DOHH2 (cell line): ENCODE measurements at regions not wholly inside any gene's neighbourhood (a gene's known extent, or its start where the extent isn't known, plus 50 kb on each side); places are given as distances from the start of the nearest gene placed in this dataset.
"Not testable (repeated sequence)": the region's sequence is repeated elsewhere in the genome, so short reads cannot be mapped to it uniquely, and the experiment has no call there.

ENCODE experiments used
- H3F3A ChIP-seq: fragments of 200-600 bp; sonication (generic), shearing (Covaris generic); 2 replicates; pipeline ENCODE4 v1.6.0; 2016; ENCODE audit warnings: antibody characterized with exemption, mild to moderate bottlenecking; ENCODE audit not compliant: control insufficient read depth, insufficient read depth
- H3K27ac ChIP-seq: fragments of 200-600 bp; sonication (generic); 2 replicates; pipeline ENCODE4 v1.5.1; 2014; ENCODE audit warnings: low read depth, mild to moderate bottlenecking, low read length, moderate library complexity
- H3K27me3 ChIP-seq: fragments of 200-600 bp; sonication (generic); 2 replicates; pipeline ENCODE4 v1.6.1; 2014; ENCODE audit warnings: mild to moderate bottlenecking, low read length, mixed read lengths; ENCODE audit not compliant: control insufficient read depth
- H3K36me3 ChIP-seq: fragments of 200-600 bp; sonication (generic); 2 replicates; pipeline ENCODE4 v1.6.1; 2014; ENCODE audit warnings: mild to moderate bottlenecking, low read length, moderate library complexity, mixed read lengths; ENCODE audit not compliant: control insufficient read depth
- H3K4me1 ChIP-seq: fragments of 200-600 bp; sonication (generic); 2 replicates; pipeline ENCODE4 v1.6.1; 2014; ENCODE audit warnings: mild to moderate bottlenecking, low read length, mixed read lengths; ENCODE audit not compliant: control insufficient read depth
- H3K4me2 ChIP-seq: fragments of 200-600 bp; sonication (generic); 2 replicates; pipeline ENCODE4 v1.6.0; 2014; ENCODE audit warnings: mild to moderate bottlenecking, low read length, moderate library complexity
- H3K4me3 ChIP-seq: fragments of 200-600 bp; sonication (generic); 2 replicates; pipeline ENCODE4 v1.5.1; 2014; ENCODE audit warnings: mild to moderate bottlenecking, low read length, mixed read lengths
- H3K79me2 ChIP-seq: fragments of 200-600 bp; sonication (generic); 2 replicates; pipeline ENCODE4 v1.6.1; 2014; ENCODE audit warnings: mild to moderate bottlenecking, low read length, mixed read lengths; ENCODE audit not compliant: control insufficient read depth
- H3K9me2 ChIP-seq: fragments of 200-600 bp; sonication (generic); replicated peaks from 2 replicates; pipeline ENCODE4 v1.6.1; 2014; ENCODE audit warnings: mild to moderate bottlenecking, low read length, mixed read lengths; ENCODE audit not compliant: control insufficient read depth
- H3K9me3 ChIP-seq: fragments of 200-600 bp; sonication (generic); 2 replicates; pipeline ENCODE4 v1.6.1; 2014; ENCODE audit warnings: antibody characterized with exemption, low read length, mixed read lengths; ENCODE audit not compliant: control insufficient read depth, insufficient read depth
- H4K20me1 ChIP-seq: fragments of 200-600 bp; sonication (generic); 2 replicates; pipeline ENCODE4 v1.6.0; 2014; ENCODE audit warnings: low read depth, mild to moderate bottlenecking, antibody characterized with exemption, low read length, moderate library complexity; ENCODE audit not compliant: control insufficient read depth, insufficient read depth
- EZH2phosphoT487 ChIP-seq: fragments of 200-600 bp; sonication (generic); IDR thresholded peaks from 2 replicates; pipeline ENCODE4 v1.6.1; 2017; ENCODE audit warnings: borderline replicate concordance, mild to moderate bottlenecking, antibody characterized with exemption, low read length, moderate library complexity, mixed read lengths
- TF ChIP-seq, protein P1 (sequence below): fragments of 200-600 bp; sonication (generic); IDR thresholded peaks from one replicate; pipeline ENCODE4 v1.5.1; 2014; ENCODE audit warnings: antibody characterized with exemption, mild to moderate bottlenecking, low read depth, low read length; ENCODE audit not compliant: poor library complexity, severe bottlenecking

DNA sequence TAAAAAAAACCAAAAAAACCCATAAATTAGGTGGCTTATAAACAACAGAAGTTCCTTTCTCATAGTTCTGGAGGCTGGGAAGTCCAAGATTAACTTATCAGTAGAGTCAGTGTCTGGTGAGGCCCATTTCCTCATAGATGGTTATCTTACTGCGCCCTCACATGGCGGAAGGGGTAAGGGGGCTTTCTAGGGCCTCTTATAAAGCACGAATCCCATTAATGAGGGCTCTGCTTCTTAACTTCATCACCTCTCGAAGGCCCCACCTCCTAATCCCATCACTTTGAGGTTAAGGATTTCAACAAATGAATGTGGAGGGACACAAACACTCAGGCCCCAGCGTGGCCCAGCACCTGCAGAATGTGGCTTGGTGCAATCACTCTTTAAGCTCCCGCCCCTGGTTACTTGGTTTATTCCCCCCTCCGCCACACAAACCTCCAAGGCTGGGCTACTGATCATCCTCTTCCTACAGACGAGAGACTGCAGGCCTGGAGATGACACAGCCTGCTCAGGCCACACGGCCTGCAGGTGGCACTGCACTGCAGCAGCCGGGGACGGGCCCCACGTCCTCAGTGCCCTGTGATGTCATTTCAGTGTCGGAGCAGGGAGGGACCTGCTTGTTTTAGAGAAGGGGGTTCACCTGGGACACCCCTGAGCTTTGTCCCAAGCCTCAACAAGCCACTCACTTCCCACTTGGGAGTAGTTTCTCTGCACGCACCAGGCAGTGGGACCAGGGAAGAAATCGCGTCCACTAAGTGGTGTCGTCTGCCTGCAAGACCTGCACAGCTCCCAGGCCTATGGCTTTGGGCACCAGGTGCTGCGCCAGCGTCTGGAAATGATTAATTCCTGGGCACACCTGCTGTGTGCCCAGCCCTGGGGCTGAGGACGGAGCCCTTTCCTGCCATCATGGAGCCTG lies 178.5 kb downstream of the NPIPB11 start:
- H4K20me1 ChIP-seq, H3K9me3 ChIP-seq, H3K27ac ChIP-seq, H3K4me2 ChIP-seq, H3K9me2 ChIP-seq, H3K4me1 ChIP-seq, H3F3A ChIP-seq, H3K79me2 ChIP-seq, H3K27me3 ChIP-seq, H3K36me3 ChIP-seq, H3K4me3 ChIP-seq: not testable (repeated sequence)
- TF ChIP-seq, protein P1, sequence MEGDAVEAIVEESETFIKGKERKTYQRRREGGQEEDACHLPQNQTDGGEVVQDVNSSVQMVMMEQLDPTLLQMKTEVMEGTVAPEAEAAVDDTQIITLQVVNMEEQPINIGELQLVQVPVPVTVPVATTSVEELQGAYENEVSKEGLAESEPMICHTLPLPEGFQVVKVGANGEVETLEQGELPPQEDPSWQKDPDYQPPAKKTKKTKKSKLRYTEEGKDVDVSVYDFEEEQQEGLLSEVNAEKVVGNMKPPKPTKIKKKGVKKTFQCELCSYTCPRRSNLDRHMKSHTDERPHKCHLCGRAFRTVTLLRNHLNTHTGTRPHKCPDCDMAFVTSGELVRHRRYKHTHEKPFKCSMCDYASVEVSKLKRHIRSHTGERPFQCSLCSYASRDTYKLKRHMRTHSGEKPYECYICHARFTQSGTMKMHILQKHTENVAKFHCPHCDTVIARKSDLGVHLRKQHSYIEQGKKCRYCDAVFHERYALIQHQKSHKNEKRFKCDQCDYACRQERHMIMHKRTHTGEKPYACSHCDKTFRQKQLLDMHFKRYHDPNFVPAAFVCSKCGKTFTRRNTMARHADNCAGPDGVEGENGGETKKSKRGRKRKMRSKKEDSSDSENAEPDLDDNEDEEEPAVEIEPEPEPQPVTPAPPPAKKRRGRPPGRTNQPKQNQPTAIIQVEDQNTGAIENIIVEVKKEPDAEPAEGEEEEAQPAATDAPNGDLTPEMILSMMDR: peak; percentile 66

DNA sequence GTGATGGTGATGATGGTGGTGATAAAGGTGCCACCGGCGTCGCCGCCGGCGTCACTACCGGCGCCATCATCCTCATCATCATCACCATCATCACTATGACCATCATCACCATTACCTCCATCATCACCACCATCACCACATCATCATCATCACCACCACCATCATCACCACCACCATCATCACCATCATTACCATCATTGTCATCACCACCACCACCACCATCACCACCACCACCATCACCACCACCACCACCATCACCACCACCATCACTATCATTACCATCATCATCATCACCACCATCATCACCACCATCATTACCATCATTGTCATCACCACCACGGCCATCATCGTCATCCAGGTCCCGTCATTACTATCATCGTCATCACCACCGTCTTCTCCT lies 179.7 kb downstream of the NPIPB11 start:
- Histone ChIP-seq H3K9me3 (no peaks in the 10 kb centered on the region), H4K20me1 (no peaks in the 10 kb centered on the region), H3K36me3 (no peaks in the 10 kb centered on the region), H3K27ac (no peak overlapping the region), H3K4me1 (no peaks in the 10 kb centered on the region), H3K27me3 (no peaks in the 10 kb centered on the region), H3K9me2 (no peaks in the 10 kb centered on the region), H3F3A (no peaks in the 10 kb centered on the region), H3K4me3 (no peak overlapping the region), H3K79me2 (no peaks in the 10 kb centered on the region), H3K4me2 (no peak overlapping the region)
- TF ChIP-seq, protein P1: no peak
- TF ChIP-seq EZH2phosphoT487: no peak

DNA sequence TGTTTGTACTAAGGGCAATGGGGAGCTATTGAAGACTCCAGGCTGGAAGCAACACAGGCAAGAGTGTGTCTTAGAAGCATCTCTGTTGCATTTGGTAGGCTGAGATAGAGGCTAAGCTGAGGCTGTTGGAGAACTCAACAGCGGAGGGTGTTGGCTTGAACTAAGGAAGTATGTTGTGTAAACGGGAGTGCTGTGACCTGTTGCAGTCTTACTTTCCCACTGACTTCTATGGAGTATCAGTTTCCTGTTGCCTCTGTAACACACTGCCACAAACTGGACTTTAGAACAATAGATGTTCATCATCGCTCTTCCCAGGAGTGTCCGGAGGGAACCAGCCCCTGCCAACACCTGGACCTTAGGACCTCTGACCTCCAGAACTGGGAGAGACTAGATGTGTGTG lies 181.8 kb downstream of the NPIPB11 start:
- not testable (repeated sequence) for H3K27me3 ChIP-seq, H3K79me2 ChIP-seq, H3K27ac ChIP-seq, H3F3A ChIP-seq, H3K4me1 ChIP-seq, H3K36me3 ChIP-seq, H3K9me3 ChIP-seq, H3K4me2 ChIP-seq, H3K4me3 ChIP-seq, H3K9me2 ChIP-seq, H4K20me1 ChIP-seq

DNA sequence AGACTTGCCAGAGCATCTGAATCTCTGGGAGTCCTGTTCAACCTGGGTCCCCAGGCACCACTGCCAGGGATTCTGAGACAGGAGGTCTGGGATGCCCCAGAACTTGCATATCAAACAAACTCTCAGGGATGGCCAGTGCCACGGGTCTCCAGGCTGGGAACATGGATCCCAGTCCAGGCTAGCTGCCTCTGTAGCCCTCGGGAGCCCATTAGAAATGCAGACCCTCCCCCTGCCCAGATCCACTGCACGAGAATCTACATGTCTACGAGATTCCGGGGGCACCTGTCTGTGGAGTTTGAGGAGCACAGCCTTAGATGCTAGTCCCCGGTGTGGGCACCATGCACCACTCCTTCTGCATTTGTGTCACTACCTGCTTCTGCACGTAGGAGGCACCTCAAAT lies 183.9 kb downstream of the NPIPB11 start:
- not testable (repeated sequence) for H3K9me2 ChIP-seq, H3K79me2 ChIP-seq

DNA sequence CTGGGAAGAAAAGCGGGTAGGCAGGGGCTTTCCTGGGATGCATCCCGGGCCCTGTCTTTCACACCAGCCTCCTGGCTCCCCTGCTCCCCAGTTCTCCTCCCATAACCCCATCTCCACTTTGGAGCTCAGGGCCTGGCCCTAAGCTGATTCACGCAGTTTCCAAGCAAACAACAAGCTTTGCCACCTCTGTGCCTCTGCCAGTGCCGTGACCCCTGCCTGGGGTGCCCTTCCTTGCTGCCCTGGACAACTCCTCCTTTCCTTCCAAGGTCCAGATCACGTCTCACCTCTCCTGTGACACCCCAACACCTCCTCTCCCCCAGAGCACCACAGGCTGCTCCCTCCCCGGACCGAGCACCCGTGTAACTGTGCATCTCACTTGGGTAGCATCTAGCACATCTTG lies 184.5 kb downstream of the NPIPB11 start:
- H4K20me1 ChIP-seq, H3K9me2 ChIP-seq, H3K4me2 ChIP-seq, H3K79me2 ChIP-seq, H3K4me1 ChIP-seq, H3K36me3 ChIP-seq, H3K27me3 ChIP-seq, H3K27ac ChIP-seq, H3K4me3 ChIP-seq, H3K9me3 ChIP-seq, H3F3A ChIP-seq: not testable (repeated sequence)

More for the DNA sequence above, 183.9 kb downstream of the NPIPB11 start:
- H3K4me3 ChIP-seq, H3K4me2 ChIP-seq, H3K36me3 ChIP-seq, H3K4me1 ChIP-seq, H3K9me3 ChIP-seq, H3K27ac ChIP-seq, H3F3A ChIP-seq, H4K20me1 ChIP-seq, H3K27me3 ChIP-seq: not testable (repeated sequence)

DNA sequence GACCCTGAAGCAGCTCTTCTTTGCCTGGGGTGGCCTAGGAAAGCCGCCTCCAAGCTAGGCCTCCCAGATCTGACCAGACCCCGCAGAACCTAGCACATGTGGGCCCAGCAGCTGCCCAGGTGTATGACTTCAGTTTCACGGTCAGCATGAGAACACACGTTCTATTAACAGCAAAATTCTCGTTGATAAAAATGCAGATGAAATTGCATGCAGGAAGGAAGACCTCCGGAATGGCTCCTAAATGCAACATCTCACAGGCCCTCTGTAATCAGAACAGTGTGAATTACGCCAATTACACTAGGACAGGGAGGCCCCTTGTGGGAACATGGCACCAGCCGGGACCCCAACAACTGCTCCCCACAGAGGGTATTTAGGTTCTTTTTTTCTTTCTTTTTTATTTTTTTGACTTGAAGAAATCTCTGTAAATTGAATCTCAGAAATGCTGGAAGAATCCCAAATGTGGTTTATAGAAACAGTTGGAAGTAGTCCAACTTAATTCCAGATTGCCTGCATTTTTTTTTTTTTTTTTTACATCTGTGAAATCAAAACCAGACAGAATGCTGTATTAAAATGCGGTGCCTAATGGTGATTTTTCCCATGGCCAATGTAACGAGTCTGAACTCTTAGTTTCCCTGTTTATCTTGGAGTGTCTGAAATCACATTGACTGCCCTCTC lies 185.1 kb downstream of the NPIPB11 start:
- not testable (repeated sequence) for H3K4me2 ChIP-seq, H3K9me2 ChIP-seq, H3K36me3 ChIP-seq, H3F3A ChIP-seq, H3K9me3 ChIP-seq, H4K20me1 ChIP-seq, H3K27ac ChIP-seq, H3K4me1 ChIP-seq, H3K27me3 ChIP-seq, H3K79me2 ChIP-seq, H3K4me3 ChIP-seq
